ENCODE measurements at regions not wholly inside any gene's neighbourhood (a gene's known extent, or its start where the extent isn't known, plus 50 kb on each side); places are given as distances from the start of the nearest gene placed in this dataset.

DNA sequence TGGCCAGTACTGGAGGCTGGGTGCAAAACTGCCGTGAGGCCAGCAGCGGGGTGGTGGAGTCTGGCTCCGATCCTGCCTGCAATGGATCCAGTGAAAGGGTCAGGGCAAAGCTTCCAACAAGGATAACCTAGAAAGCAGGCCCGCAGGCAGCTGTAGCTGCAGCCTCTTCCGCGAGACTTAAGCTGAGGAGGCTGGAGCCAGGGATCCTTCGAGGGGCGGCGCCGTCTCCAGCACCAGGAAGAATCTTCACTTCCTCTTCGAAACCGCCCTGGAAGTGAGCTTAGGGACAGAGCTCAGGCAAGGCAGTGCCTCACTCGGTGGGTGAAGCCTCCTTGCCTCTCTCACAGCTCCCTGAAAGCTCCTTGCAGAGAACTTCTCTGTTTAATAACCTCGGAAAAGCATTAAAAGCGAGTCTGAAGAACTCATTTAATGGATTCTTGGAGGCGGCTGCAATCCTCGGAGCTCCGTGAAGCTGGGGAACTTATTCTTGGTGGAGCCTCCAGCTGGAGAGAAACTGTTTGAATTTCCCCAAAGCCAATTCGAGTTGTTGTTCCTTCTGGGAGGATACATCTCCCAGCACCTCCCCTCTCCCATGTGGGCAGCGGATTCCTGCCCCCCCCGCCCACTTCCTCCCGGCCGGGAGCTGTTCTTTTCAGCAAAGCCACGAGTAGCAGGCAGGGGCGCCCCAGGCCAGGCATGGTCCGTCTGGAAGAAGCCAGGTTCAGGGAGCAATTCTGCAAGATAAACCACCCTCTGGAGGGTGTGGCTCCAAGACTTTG lies 169.9 kb downstream of the CTTN start:
- intact Hi-C loops (cut with micrococcal nuclease; ENCODE audit: unreplicated experiment) = no loop called here
- peaks cover 7% of the 10 kb centered on the region for H3K36me3 Mint-ChIP-seq (ENCODE audit: insufficient read depth, unreplicated experiment)
- no TSS peak for BruUV-seq (replicated peaks)
- H3K4me3 Mint-ChIP-seq (ENCODE audit: low read depth, unreplicated experiment) = peak overlapping the region; percentile 43
- TF ChIP-seq, protein P1, sequence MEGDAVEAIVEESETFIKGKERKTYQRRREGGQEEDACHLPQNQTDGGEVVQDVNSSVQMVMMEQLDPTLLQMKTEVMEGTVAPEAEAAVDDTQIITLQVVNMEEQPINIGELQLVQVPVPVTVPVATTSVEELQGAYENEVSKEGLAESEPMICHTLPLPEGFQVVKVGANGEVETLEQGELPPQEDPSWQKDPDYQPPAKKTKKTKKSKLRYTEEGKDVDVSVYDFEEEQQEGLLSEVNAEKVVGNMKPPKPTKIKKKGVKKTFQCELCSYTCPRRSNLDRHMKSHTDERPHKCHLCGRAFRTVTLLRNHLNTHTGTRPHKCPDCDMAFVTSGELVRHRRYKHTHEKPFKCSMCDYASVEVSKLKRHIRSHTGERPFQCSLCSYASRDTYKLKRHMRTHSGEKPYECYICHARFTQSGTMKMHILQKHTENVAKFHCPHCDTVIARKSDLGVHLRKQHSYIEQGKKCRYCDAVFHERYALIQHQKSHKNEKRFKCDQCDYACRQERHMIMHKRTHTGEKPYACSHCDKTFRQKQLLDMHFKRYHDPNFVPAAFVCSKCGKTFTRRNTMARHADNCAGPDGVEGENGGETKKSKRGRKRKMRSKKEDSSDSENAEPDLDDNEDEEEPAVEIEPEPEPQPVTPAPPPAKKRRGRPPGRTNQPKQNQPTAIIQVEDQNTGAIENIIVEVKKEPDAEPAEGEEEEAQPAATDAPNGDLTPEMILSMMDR (IDR thresholded peaks at IDR 0.05; ENCODE audit: unreplicated experiment) = no peak
- peak; percentile 32 for DNase-seq
- CTCF ChIA-PET = interaction anchor here (0.6 to 1.0 kb wide), 3 partner anchors 86 to 138 kb away, joined by 3 to 4 read pairs (median 3); no protein-coding TSS in a partner anchor
- peaks cover 17% of the 10 kb centered on the region for H3K4me1 Mint-ChIP-seq (ENCODE audit: low read depth, unreplicated experiment)
- no peak overlapping the region for H3K27ac Mint-ChIP-seq (ENCODE audit: unreplicated experiment)
- H3K27me3 Mint-ChIP-seq (ENCODE audit: unreplicated experiment) = no peaks in the 10 kb centered on the region
- H3K9me3 Mint-ChIP-seq (ENCODE audit: low read depth, unreplicated experiment) = no peaks in the 10 kb centered on the region

DNA sequence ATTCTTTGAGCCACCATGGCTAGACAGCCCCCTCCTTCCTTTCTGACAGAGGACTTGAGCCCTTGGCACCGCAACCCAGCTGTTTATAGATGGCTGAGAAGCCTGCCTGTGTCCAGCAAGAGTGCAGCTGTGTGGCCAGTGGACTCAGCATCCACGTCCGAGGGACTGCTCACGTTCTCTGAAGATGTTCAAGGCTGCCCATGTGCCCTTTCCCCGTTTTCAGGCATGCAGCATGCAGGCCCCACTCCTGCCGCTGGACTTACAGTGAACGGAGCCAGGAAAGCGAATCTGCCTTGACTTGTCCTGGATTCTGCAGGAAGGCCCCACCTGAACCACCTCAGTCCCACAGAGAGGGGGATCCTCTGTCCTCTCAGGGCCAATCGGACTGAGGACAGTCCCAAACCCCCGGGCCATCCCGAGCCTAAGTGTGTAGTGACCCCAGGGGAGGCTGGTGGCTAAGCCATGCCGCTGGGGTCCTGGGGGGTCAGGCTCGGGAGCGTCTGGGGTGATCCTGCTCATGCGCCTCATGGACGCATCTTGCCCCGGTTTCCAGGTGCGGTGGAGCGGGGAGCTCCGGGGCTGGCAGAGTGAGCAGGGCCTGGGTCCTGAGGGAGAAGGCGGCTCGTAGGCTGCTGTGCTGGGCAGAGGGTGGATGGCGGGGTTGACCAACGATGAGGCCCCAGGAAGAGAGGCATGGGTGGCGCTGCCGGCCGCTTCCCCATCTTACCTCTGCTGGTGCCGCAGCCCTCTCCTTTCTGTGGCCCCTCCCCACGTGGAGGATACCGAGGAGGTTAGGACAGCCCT lies 170.7 kb downstream of the CTTN start:
- H3K27ac Mint-ChIP-seq (ENCODE audit: unreplicated experiment) = no peak overlapping the region
- H3K4me3 Mint-ChIP-seq (ENCODE audit: low read depth, unreplicated experiment) = no peak overlapping the region
- peaks cover 7% of the 10 kb centered on the region for H3K36me3 Mint-ChIP-seq (ENCODE audit: insufficient read depth, unreplicated experiment)
- no peak for DNase-seq
- peaks cover 11% of the 10 kb centered on the region for H3K4me1 Mint-ChIP-seq (ENCODE audit: low read depth, unreplicated experiment)
- no TSS peak for BruUV-seq (replicated peaks)
- intact Hi-C loops (cut with micrococcal nuclease; ENCODE audit: unreplicated experiment) = no loop called here
- TF ChIP-seq, protein P1 (IDR thresholded peaks at IDR 0.05; ENCODE audit: unreplicated experiment) = no peak
- H3K27me3 Mint-ChIP-seq (ENCODE audit: unreplicated experiment) = no peaks in the 10 kb centered on the region
- CTCF ChIA-PET = interaction anchor here (0.6 to 1.0 kb wide), 2 partner anchors 130 to 137 kb away, joined by 3 to 4 read pairs; no protein-coding TSS in a partner anchor
- no peaks in the 10 kb centered on the region for H3K9me3 Mint-ChIP-seq (ENCODE audit: low read depth, unreplicated experiment)

DNA sequence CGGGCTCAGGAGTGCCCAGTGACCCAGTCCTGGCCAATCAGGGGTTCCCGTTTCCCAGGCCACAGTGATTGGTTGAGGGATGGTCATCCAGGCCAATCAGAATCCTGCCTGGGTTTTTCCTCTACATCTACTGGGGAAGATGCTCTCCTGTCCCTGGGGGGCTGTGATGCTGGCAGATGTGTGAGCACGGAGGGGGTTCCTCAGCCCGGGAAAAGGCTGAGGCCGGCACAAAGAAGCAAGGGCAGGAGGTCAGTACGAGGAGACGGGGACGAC lies 171.2 kb downstream of the CTTN start:
- TF ChIP-seq, protein P1 (IDR thresholded peaks at IDR 0.05; ENCODE audit: unreplicated experiment) = no peak
- H3K36me3 Mint-ChIP-seq (ENCODE audit: insufficient read depth, unreplicated experiment) = peaks cover 7% of the 10 kb centered on the region
- intact Hi-C loops (cut with micrococcal nuclease; ENCODE audit: unreplicated experiment) = no loop called here
- H3K4me1 Mint-ChIP-seq (ENCODE audit: low read depth, unreplicated experiment) = peaks cover 8% of the 10 kb centered on the region
- CTCF ChIA-PET = no interaction called here
- no peaks in the 10 kb centered on the region for H3K27me3 Mint-ChIP-seq (ENCODE audit: unreplicated experiment)
- no TSS peak for BruUV-seq (replicated peaks)
- no peak overlapping the region for H3K4me3 Mint-ChIP-seq (ENCODE audit: low read depth, unreplicated experiment)
- no peaks in the 10 kb centered on the region for H3K9me3 Mint-ChIP-seq (ENCODE audit: low read depth, unreplicated experiment)
- no peak for DNase-seq
- no peak overlapping the region for H3K27ac Mint-ChIP-seq (ENCODE audit: unreplicated experiment)

DNA sequence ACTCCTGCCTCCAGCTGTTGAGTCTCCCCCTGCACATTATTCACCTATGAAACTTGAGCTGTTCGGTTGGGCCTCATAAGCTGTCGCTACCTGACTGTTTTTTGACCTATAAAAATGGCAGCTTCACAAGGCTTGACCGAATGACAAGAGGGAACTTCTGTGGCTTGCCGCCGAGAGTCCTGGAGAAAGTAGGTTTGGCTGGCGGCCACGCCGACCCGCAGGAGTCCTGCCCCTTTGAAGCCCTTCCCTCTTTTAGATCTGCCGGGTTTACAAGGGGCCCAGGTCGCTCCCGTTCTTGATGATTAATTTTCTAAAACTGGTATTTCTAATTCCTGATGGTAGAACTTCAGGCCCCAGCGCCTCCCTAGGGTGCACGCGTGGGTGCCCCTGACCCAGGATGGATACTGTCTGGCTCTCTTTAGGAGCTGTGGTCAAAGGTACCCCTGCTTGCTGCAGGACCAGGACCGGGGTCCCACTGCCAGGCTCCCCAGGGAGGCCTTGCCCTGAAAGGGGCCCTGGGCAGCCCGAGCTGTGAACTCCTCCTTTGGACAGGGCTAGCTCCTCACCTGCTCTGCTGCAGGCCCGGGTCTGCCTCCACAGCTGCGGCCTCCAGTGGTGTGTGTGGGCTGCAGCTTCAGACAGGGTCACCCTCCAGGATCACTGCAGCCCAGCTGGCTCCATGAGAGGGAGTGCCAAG lies 171.8 kb downstream of the CTTN start:
- intact Hi-C loops (cut with micrococcal nuclease; ENCODE audit: unreplicated experiment) = no loop called here
- no TSS peak for BruUV-seq (replicated peaks)
- Mint-ChIP-seq H3K36me3 (ENCODE audit: insufficient read depth, unreplicated experiment) (peaks cover 7% of the 10 kb centered on the region), H3K9me3 (ENCODE audit: low read depth, unreplicated experiment) (no peaks in the 10 kb centered on the region), H3K4me1 (ENCODE audit: low read depth, unreplicated experiment) (peaks cover 8% of the 10 kb centered on the region), H3K27ac (ENCODE audit: unreplicated experiment) (no peak overlapping the region), H3K4me3 (ENCODE audit: low read depth, unreplicated experiment) (no peak overlapping the region), H3K27me3 (ENCODE audit: unreplicated experiment) (no peaks in the 10 kb centered on the region)
- TF ChIP-seq, protein P1 (IDR thresholded peaks at IDR 0.05; ENCODE audit: unreplicated experiment) = no peak
- CTCF ChIA-PET = no interaction called here
- no peak for DNase-seq

Data from Calu3 (cell line).